H1 (cell line): ENCODE measurements at regions not wholly inside any gene's neighbourhood (a gene's known extent, or its start where the extent isn't known, plus 50 kb on each side); places are given as distances from the start of the nearest gene placed in this dataset.

Source experiments
- RBBP5 ChIP-seq: IDR thresholded peaks from 2 replicates; pipeline ENCODE4 v1.7.1; 2012; ENCODE audit warnings: low read depth, mild to moderate bottlenecking, inconsistent platforms, low read length, moderate library complexity, borderline replicate concordance

- no peak for TF ChIP-seq RBBP5
Measured at GRCh38 chr16:55019419-55020131, 88.9 kb downstream of the IRX5 start (continued).
